ENCODE measurements at regions not wholly inside any gene's neighbourhood (a gene's known extent, or its start where the extent isn't known, plus 50 kb on each side); places are given as distances from the start of the nearest gene placed in this dataset.
"Not testable (repeated sequence)": the region's sequence is repeated elsewhere in the genome, so short reads cannot be mapped to it uniquely, and the experiment has no call there.

GRCh38 chr22:26769663-26770062, 112.3 kb downstream of the MIAT start:
- DNase-seq = no peak

- no peak for DNase-seq
Measured at GRCh38 chr22:26770624-26771023, 113.2 kb downstream of the MIAT start.

GRCh38 chr22:26773054-26773453, 115.7 kb downstream of the MIAT start:
- not testable (repeated sequence) for DNase-seq

- DNase-seq = no peak
Measured at GRCh38 chr22:26775394-26775793, 118.0 kb downstream of the MIAT start.

GRCh38 chr22:26777156-26777801, 119.9 kb downstream of the MIAT start:
- DNase-seq = no peak

GRCh38 chr22:26778372-26778771, 121.0 kb downstream of the MIAT start:
- DNase-seq = no peak

GRCh38 chr22:26779108-26779507, 121.7 kb downstream of the MIAT start:
- DNase-seq = no peak

GRCh38 chr22:26779929-26780328, 122.5 kb downstream of the MIAT start:
- DNase-seq = no peak

GRCh38 chr22:26780521-26780920, 123.1 kb downstream of the MIAT start:
- DNase-seq = no peak

GRCh38 chr22:26781062-26781461, 123.7 kb downstream of the MIAT start:
- DNase-seq = no peak

- DNase-seq = no peak
Measured at GRCh38 chr22:26781596-26781995, 124.2 kb downstream of the MIAT start.

- no peak for DNase-seq
Measured at GRCh38 chr22:26783885-26784284, 126.5 kb downstream of the MIAT start.

GRCh38 chr22:26784772-26785171, 127.4 kb downstream of the MIAT start:
- no peak for DNase-seq

- DNase-seq = no peak
Measured at GRCh38 chr22:26785932-26786331, 128.5 kb downstream of the MIAT start.

- no peak for DNase-seq
Measured at GRCh38 chr22:26786398-26786797, 129.0 kb downstream of the MIAT start.

- no peak for DNase-seq
Measured at GRCh38 chr22:26789951-26790350, 132.6 kb downstream of the MIAT start.

- DNase-seq = no peak
Measured at GRCh38 chr22:26792522-26792921, 135.1 kb downstream of the MIAT start.

- DNase-seq = no peak
Measured at GRCh38 chr22:26796785-26797184, 139.4 kb downstream of the MIAT start.

- no peak for DNase-seq
Measured at GRCh38 chr22:26797910-26798309, 140.5 kb downstream of the MIAT start.

- DNase-seq = no peak
Measured at GRCh38 chr22:26798462-26799065, 141.2 kb downstream of the MIAT start.

- DNase-seq = no peak
Measured at GRCh38 chr22:26800858-26801257, 143.5 kb downstream of the MIAT start.

- no peak for DNase-seq
Measured at GRCh38 chr22:26801449-26801848, 144.1 kb downstream of the MIAT start.

- DNase-seq = no peak
Measured at GRCh38 chr22:26804315-26804714, 146.9 kb downstream of the MIAT start.

GRCh38 chr22:26804911-26805539, 147.6 kb downstream of the MIAT start:
- no peak for DNase-seq

All from right hindlimb (tissue), 1 donor.